ENCODE measurements at regions not wholly inside any gene's neighbourhood (a gene's known extent, or its start where the extent isn't known, plus 50 kb on each side); places are given as distances from the start of the nearest gene placed in this dataset.
A peak's percentile ranks its signal among the peaks of the same experiment; 100 is the strongest.

- Histone ChIP-seq H4K20me1 (no peaks in the 10 kb centered on the region), H3K9me3 (replicated peaks in 1 of 11) (no peaks in the 10 kb centered on the region), H3K36me3 (no peaks in the 10 kb centered on the region), H3K27ac (no peak overlapping the region), H3K9ac (no peak overlapping the region), H3K27me3 (no peaks in the 10 kb centered on the region), H3K4me1 (no peaks in the 10 kb centered on the region), H3K4me3 (no peak overlapping the region), H3K4me2 (no peak overlapping the region)
- TF ChIP-seq Cebpa-rat (IDR thresholded peaks at IDR 0.05): no peak
These were observed 128.3 kb downstream of the KLF5 start for GRCh38 chr13:73187106-73187505.

GRCh38 chr13:73179650-73180274 is 121.0 kb downstream of the KLF5 start:
- no peaks in the 10 kb centered on the region for H3K9me3 ChIP-seq (replicated peaks in 1 of 11)
- TF ChIP-seq Cebpa-rat (IDR thresholded peaks at IDR 0.05): no peak
- H3K36me3 ChIP-seq: no peaks in the 10 kb centered on the region
- no peaks in the 10 kb centered on the region for H4K20me1 ChIP-seq
- H3K27me3 ChIP-seq: no peaks in the 10 kb centered on the region
- no peak overlapping the region for H3K4me3 ChIP-seq
- no peaks in the 10 kb centered on the region for H3K4me1 ChIP-seq
- no peak overlapping the region for H3K9ac ChIP-seq
- H3K27ac ChIP-seq: no peak overlapping the region
- no peak overlapping the region for H3K4me2 ChIP-seq

GRCh38 chr13:73177916-73178565 is 119.2 kb downstream of the KLF5 start:
- Histone ChIP-seq H3K4me2 (no peak overlapping the region), H3K9me3 (replicated peaks in 1 of 11) (no peaks in the 10 kb centered on the region), H3K9ac (no peak overlapping the region), H3K4me3 (no peak overlapping the region), H3K27ac (no peak overlapping the region), H4K20me1 (no peaks in the 10 kb centered on the region), H3K36me3 (no peaks in the 10 kb centered on the region), H3K4me1 (no peaks in the 10 kb centered on the region), H3K27me3 (no peaks in the 10 kb centered on the region)
- TF ChIP-seq Cebpa-rat (IDR thresholded peaks at IDR 0.05): no peak

GRCh38 chr13:73177017-73177416 is 118.2 kb downstream of the KLF5 start:
- Histone ChIP-seq H4K20me1 (no peaks in the 10 kb centered on the region), H3K9ac (no peak overlapping the region), H3K4me2 (no peak overlapping the region), H3K4me3 (no peak overlapping the region), H3K4me1 (no peaks in the 10 kb centered on the region), H3K27me3 (no peaks in the 10 kb centered on the region), H3K36me3 (no peaks in the 10 kb centered on the region), H3K9me3 (replicated peaks in 1 of 11) (no peaks in the 10 kb centered on the region), H3K27ac (no peak overlapping the region)
- TF ChIP-seq Cebpa-rat (IDR thresholded peaks at IDR 0.05): no peak

- Histone ChIP-seq H3K9me3 (replicated peaks in 1 of 11) (no peaks in the 10 kb centered on the region), H3K4me2 (no peak overlapping the region), H3K27me3 (no peaks in the 10 kb centered on the region), H3K9ac (no peak overlapping the region), H4K20me1 (no peaks in the 10 kb centered on the region), H3K27ac (no peak overlapping the region), H3K4me1 (peaks cover 0 to 7% (median 4%) of the 10 kb centered on the region in 10 experiments; a peak in 5 of 20 replicates), H3K4me3 (no peak overlapping the region), H3K36me3 (no peaks in the 10 kb centered on the region)
- no peak for TF ChIP-seq Cebpa-rat (IDR thresholded peaks at IDR 0.05)
These were observed 115.8 kb downstream of the KLF5 start for GRCh38 chr13:73174521-73175010.

GRCh38 chr13:73173279-73173811 is 114.5 kb downstream of the KLF5 start:
- no peak overlapping the region for H3K4me3 ChIP-seq
- no peak overlapping the region for H3K4me2 ChIP-seq
- no peaks in the 10 kb centered on the region for H3K27me3 ChIP-seq
- no peak for TF ChIP-seq Cebpa-rat (IDR thresholded peaks at IDR 0.05)
- no peaks in the 10 kb centered on the region for H4K20me1 ChIP-seq
- no peaks in the 10 kb centered on the region for H3K9me3 ChIP-seq (replicated peaks in 1 of 11)
- H3K9ac ChIP-seq: no peak overlapping the region
- no peak overlapping the region for H3K27ac ChIP-seq
- no peaks in the 10 kb centered on the region for H3K36me3 ChIP-seq
- peaks cover 0 to 7% (median 4%) of the 10 kb centered on the region in 10 experiments; a peak in 5 of 20 replicates for H3K4me1 ChIP-seq

GRCh38 chr13:73171926-73172325 is 113.1 kb downstream of the KLF5 start:
- TF ChIP-seq Cebpa-rat (IDR thresholded peaks at IDR 0.05): no peak
- H3K4me1 ChIP-seq: peaks cover 0 to 7% (median 4%) of the 10 kb centered on the region in 10 experiments; a peak in 5 of 20 replicates

GRCh38 chr13:73171271-73171682 is 112.5 kb downstream of the KLF5 start:
- no peak for TF ChIP-seq Cebpa-rat (IDR thresholded peaks at IDR 0.05)
- H3K27me3 ChIP-seq: no peaks in the 10 kb centered on the region
- H3K27ac ChIP-seq: no peak overlapping the region
- no peak overlapping the region for H3K4me3 ChIP-seq
- no peaks in the 10 kb centered on the region for H3K9me3 ChIP-seq (replicated peaks in 1 of 11)
- no peaks in the 10 kb centered on the region for H3K36me3 ChIP-seq
- no peak overlapping the region for H3K4me2 ChIP-seq
- H4K20me1 ChIP-seq: no peaks in the 10 kb centered on the region
- H3K4me1 ChIP-seq: peaks cover 0 to 7% (median 4%) of the 10 kb centered on the region in 10 experiments; a peak in 5 of 20 replicates
- no peak overlapping the region for H3K9ac ChIP-seq

More at GRCh38 chr13:73171926-73172325, 113.1 kb downstream of the KLF5 start:
- no peaks in the 10 kb centered on the region for H3K9me3 ChIP-seq (replicated peaks in 1 of 11)
- H3K27ac ChIP-seq: no peak overlapping the region
- H4K20me1 ChIP-seq: no peaks in the 10 kb centered on the region
- H3K27me3 ChIP-seq: no peaks in the 10 kb centered on the region
- no peaks in the 10 kb centered on the region for H3K36me3 ChIP-seq
- H3K9ac ChIP-seq: no peak overlapping the region
- H3K4me3 ChIP-seq: no peak overlapping the region
- H3K4me2 ChIP-seq: no peak overlapping the region

GRCh38 chr13:73169971-73170370 is 111.2 kb downstream of the KLF5 start:
- Histone ChIP-seq H3K9me3 (replicated peaks in 1 of 11) (no peaks in the 10 kb centered on the region), H3K27me3 (no peaks in the 10 kb centered on the region), H3K36me3 (no peaks in the 10 kb centered on the region), H3K4me2 (peak overlapping the region in 4 of 11 experiments; percentile 1 to 39 (median 28); a peak in 5 of 22 replicates), H3K9ac (no peak overlapping the region), H3K27ac (no peak overlapping the region), H4K20me1 (no peaks in the 10 kb centered on the region), H3K4me3 (no peak overlapping the region), H3K4me1 (peaks cover 0 to 7% (median 4%) of the 10 kb centered on the region in 10 experiments; a peak in 5 of 20 replicates)
- no peak for TF ChIP-seq Cebpa-rat (IDR thresholded peaks at IDR 0.05)

Data from BLaER1 treated with 17β-estradiol and CSF1 and Interleukin-3, amounts not matched to agents 10 nM and 100 nM (cell line).